B cell (primary cell): ENCODE measurements at regions not wholly inside any gene's neighbourhood (a gene's known extent, or its start where the extent isn't known, plus 50 kb on each side); places are given as distances from the start of the nearest gene placed in this dataset.

Experiments
- EZH2 ChIP-seq: IDR thresholded peaks from 2 replicates; pipeline ENCODE4 v1.6.1; 2012; ENCODE audit warnings: borderline replicate concordance, low read depth, mild to moderate bottlenecking, moderate library complexity, low read length; ENCODE audit not compliant: insufficient read depth, poor library complexity, severe bottlenecking
- TF ChIP-seq, protein P1 (sequence below): fragments of 200-600 bp; IDR thresholded peaks from one replicate; pipeline ENCODE4 v1.8.0; 2022; ENCODE audit warnings: antibody characterized with exemption, mild to moderate bottlenecking

DNA sequence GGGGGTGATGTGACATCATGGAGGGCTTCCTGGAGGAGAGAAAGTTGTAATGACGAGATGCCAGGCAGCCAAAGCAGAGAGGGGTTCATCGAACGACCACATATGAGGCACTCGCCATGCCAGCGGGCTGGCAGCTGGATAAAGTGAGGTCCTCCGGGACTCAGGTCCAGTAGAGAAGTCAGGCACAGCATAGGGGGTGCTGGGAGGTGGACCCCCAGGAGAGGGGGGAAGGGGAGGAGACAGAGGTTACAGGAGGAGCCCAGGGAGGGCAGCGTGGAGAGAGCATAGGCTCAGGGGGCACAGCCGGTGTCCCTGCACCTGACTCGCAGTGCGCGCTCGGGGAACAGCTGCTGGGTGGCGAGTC is 174.7 kb downstream of the BMP7 start:
- TF ChIP-seq EZH2, result no peak
- TF ChIP-seq, protein P1, sequence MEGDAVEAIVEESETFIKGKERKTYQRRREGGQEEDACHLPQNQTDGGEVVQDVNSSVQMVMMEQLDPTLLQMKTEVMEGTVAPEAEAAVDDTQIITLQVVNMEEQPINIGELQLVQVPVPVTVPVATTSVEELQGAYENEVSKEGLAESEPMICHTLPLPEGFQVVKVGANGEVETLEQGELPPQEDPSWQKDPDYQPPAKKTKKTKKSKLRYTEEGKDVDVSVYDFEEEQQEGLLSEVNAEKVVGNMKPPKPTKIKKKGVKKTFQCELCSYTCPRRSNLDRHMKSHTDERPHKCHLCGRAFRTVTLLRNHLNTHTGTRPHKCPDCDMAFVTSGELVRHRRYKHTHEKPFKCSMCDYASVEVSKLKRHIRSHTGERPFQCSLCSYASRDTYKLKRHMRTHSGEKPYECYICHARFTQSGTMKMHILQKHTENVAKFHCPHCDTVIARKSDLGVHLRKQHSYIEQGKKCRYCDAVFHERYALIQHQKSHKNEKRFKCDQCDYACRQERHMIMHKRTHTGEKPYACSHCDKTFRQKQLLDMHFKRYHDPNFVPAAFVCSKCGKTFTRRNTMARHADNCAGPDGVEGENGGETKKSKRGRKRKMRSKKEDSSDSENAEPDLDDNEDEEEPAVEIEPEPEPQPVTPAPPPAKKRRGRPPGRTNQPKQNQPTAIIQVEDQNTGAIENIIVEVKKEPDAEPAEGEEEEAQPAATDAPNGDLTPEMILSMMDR, result no peak
